ENCODE measurements at regions not wholly inside any gene's neighbourhood (a gene's known extent, or its start where the extent isn't known, plus 50 kb on each side); places are given as distances from the start of the nearest gene placed in this dataset.

GRCh38 chr21:15199414-15200383 lies 134.9 kb upstream of the NRIP1 start:
- Histone ChIP-seq H3K27me3 (ENCODE audit: control insufficient read depth, insufficient read depth, low read length) (no peaks in the 10 kb centered on the region), H3K36me3 (ENCODE audit: control insufficient read depth, insufficient read depth, low read length) (no peaks in the 10 kb centered on the region), H3K27ac (ENCODE audit: low read length) (no peak overlapping the region), H3K4me1 (ENCODE audit: control insufficient read depth, insufficient read depth, low read length) (no peaks in the 10 kb centered on the region), H3K9me3 (ENCODE audit: control insufficient read depth, insufficient read depth, low read length) (no peaks in the 10 kb centered on the region), H3K4me3 (ENCODE audit: low read length) (no peak overlapping the region)
- TF ChIP-seq, protein P1, sequence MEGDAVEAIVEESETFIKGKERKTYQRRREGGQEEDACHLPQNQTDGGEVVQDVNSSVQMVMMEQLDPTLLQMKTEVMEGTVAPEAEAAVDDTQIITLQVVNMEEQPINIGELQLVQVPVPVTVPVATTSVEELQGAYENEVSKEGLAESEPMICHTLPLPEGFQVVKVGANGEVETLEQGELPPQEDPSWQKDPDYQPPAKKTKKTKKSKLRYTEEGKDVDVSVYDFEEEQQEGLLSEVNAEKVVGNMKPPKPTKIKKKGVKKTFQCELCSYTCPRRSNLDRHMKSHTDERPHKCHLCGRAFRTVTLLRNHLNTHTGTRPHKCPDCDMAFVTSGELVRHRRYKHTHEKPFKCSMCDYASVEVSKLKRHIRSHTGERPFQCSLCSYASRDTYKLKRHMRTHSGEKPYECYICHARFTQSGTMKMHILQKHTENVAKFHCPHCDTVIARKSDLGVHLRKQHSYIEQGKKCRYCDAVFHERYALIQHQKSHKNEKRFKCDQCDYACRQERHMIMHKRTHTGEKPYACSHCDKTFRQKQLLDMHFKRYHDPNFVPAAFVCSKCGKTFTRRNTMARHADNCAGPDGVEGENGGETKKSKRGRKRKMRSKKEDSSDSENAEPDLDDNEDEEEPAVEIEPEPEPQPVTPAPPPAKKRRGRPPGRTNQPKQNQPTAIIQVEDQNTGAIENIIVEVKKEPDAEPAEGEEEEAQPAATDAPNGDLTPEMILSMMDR (IDR thresholded peaks at IDR 0.05), result no peak
- Mint-ChIP-seq H3K36me3 (no peaks in the 10 kb centered on the region), H3K27me3 (ENCODE audit: low read depth in 2 of 2) (no peaks in the 10 kb centered on the region), H3K4me3 (no peak overlapping the region), H3K27ac (no peak overlapping the region), H3K4me1 (no peaks in the 10 kb centered on the region), H3K9me3 (no peaks in the 10 kb centered on the region)
- DNase-seq (no peak), ATAC-seq (no peak)
- WGBS (ENCODE audit: insufficient coverage), result 90% methylated on average over 8 of the region's 8 CpGs
- intact Hi-C loops (cut with micrococcal nuclease), result no loop called here

DNA sequence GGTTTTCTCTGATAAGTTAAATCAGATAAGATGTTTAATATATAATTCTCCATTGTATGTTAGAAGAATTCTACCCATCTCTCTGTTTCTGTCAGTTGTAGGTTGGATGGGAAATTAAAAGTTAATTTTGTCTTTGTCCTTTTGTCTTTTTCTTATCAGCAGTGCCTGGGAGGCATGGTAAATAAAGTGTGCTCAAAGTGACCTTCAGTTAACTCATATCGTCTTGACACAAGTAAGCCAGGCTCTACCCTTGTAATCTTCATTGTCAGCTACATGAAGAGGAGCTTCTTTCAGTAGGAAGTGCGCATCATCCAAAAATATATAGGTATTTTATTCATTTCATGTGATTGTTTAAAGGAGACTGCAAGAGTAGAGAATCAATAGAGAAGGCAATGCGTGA lies 138.9 kb upstream of the NRIP1 start:
- 74% methylated on average over 2 of the region's 3 CpGs for WGBS (ENCODE audit: insufficient coverage)
- TF ChIP-seq, protein P1 (IDR thresholded peaks at IDR 0.05), result no peak
- no peak overlapping the region for H3K4me3 Mint-ChIP-seq
- ATAC-seq, result no peak
- H3K4me3 ChIP-seq (ENCODE audit: low read length), result no peak overlapping the region
- no peaks in the 10 kb centered on the region for H3K36me3 ChIP-seq (ENCODE audit: control insufficient read depth, insufficient read depth, low read length)
- no peaks in the 10 kb centered on the region for H3K9me3 ChIP-seq (ENCODE audit: control insufficient read depth, insufficient read depth, low read length)
- no peak overlapping the region for H3K27ac ChIP-seq (ENCODE audit: low read length)
- H3K9me3 Mint-ChIP-seq, result no peaks in the 10 kb centered on the region
- no peaks in the 10 kb centered on the region for H3K36me3 Mint-ChIP-seq
- H3K27me3 ChIP-seq (ENCODE audit: control insufficient read depth, insufficient read depth, low read length), result no peaks in the 10 kb centered on the region
- H3K27ac Mint-ChIP-seq, result no peak overlapping the region
- no peaks in the 10 kb centered on the region for H3K4me1 Mint-ChIP-seq
- intact Hi-C loops (cut with micrococcal nuclease), result no loop called here
- peaks cover 8 to 14% of the 10 kb centered on the region in 2 donors for H3K27me3 Mint-ChIP-seq (ENCODE audit: low read depth in 2 of 2)
- DNase-seq, result no peak
- H3K4me1 ChIP-seq (ENCODE audit: control insufficient read depth, insufficient read depth, low read length), result no peaks in the 10 kb centered on the region

GRCh38 chr21:15204140-15204969 lies 139.6 kb upstream of the NRIP1 start:
- Mint-ChIP-seq H3K27me3 (ENCODE audit: low read depth in 2 of 2) (peaks cover 8 to 14% of the 10 kb centered on the region in 2 donors), H3K36me3 (no peaks in the 10 kb centered on the region), H3K4me1 (no peaks in the 10 kb centered on the region), H3K27ac (no peak overlapping the region), H3K4me3 (no peak overlapping the region), H3K9me3 (no peaks in the 10 kb centered on the region)
- H3K27ac ChIP-seq (ENCODE audit: low read length), result no peak overlapping the region
- TF ChIP-seq, protein P1 (IDR thresholded peaks at IDR 0.05), result no peak
- H3K4me1 ChIP-seq (ENCODE audit: control insufficient read depth, insufficient read depth, low read length), result no peaks in the 10 kb centered on the region
- 68% methylated on average over 11 of the region's 13 CpGs for WGBS (ENCODE audit: insufficient coverage)
- no peak for ATAC-seq
- H3K36me3 ChIP-seq (ENCODE audit: control insufficient read depth, insufficient read depth, low read length), result no peaks in the 10 kb centered on the region
- H3K9me3 ChIP-seq (ENCODE audit: control insufficient read depth, insufficient read depth, low read length), result no peaks in the 10 kb centered on the region
- H3K4me3 ChIP-seq (ENCODE audit: low read length), result no peak overlapping the region
- no peak for DNase-seq
- intact Hi-C loops (cut with micrococcal nuclease), result no loop called here
- no peaks in the 10 kb centered on the region for H3K27me3 ChIP-seq (ENCODE audit: control insufficient read depth, insufficient read depth, low read length)
